Natural killer cell (primary cell): ENCODE measurements at regions not wholly inside any gene's neighbourhood (a gene's known extent, or its start where the extent isn't known, plus 50 kb on each side); places are given as distances from the start of the nearest gene placed in this dataset.

Experiments used
- ATAC-seq, 3 donors: fragments of 150-1000 bp in 2 of 3; fragments of 200-7000 bp in 1 of 3; cut with Tn5 transposase; 1 replicate in 1 of 3; 2 replicates in 2 of 3; pipeline ENCODE4 v1.10.0; 2021; ENCODE audit warnings: mild to moderate bottlenecking in 2 of 3, moderate library complexity in 2 of 3
- DNase-seq, 2 donors: peaks; one replicate each; pipeline versions ENCODE4 v3.0.0 to v3.0.0-alpha.2; 2013 to 2021; ENCODE audit warnings: mixed read lengths in 1 of 2
- H3K27ac ChIP-seq: one replicate; pipeline ENCODE4 v1.5.1; 2013; ENCODE audit warnings: mild to moderate bottlenecking, low read length
- H3K27me3 ChIP-seq: one replicate; pipeline ENCODE4 v1.6.1; 2013; ENCODE audit warnings: low read length; ENCODE audit not compliant: control insufficient read depth, insufficient read depth
- H3K36me3 ChIP-seq: one replicate; pipeline ENCODE4 v1.6.1; 2013; ENCODE audit warnings: low read length; ENCODE audit not compliant: control insufficient read depth, insufficient read depth
- H3K4me1 ChIP-seq: one replicate; pipeline ENCODE4 v1.6.1; 2013; ENCODE audit warnings: low read length; ENCODE audit not compliant: control insufficient read depth, insufficient read depth
- H3K4me3 ChIP-seq: one replicate; pipeline ENCODE4 v1.5.1; 2013; ENCODE audit warnings: low read length
- H3K9me3 ChIP-seq: one replicate; pipeline ENCODE4 v1.6.1; 2013; ENCODE audit warnings: low read length; ENCODE audit not compliant: control insufficient read depth, insufficient read depth
- H3K27ac Mint-ChIP-seq, 2 donors: one replicate each; pipeline ENCODE4 v1.8.0; 2022; ENCODE audit warnings: mild to moderate bottlenecking in 2 of 2, mixed read lengths in 2 of 2, moderate library complexity in 1 of 2
- H3K27me3 Mint-ChIP-seq, 2 donors: one replicate each; pipeline ENCODE4 v1.8.0; 2022; ENCODE audit warnings: low read depth in 2 of 2, mixed read lengths in 2 of 2
- H3K36me3 Mint-ChIP-seq: one replicate; pipeline ENCODE4 v1.8.0; 2022; ENCODE audit warnings: mixed read lengths
- H3K4me1 Mint-ChIP-seq, 2 donors: one replicate each; pipeline ENCODE4 v1.8.0; 2022; ENCODE audit warnings: mixed read lengths in 2 of 2
- H3K4me3 Mint-ChIP-seq: one replicate; pipeline ENCODE4 v1.8.0; 2022; ENCODE audit warnings: mild to moderate bottlenecking, moderate library complexity, mixed read lengths
- H3K9me3 Mint-ChIP-seq, 2 donors: one replicate each; pipeline ENCODE4 v1.8.0; 2022; ENCODE audit warnings: mixed read lengths in 2 of 2
- CTCF ChIP-seq: fragments of 200-600 bp; IDR thresholded peaks from one replicate; pipeline ENCODE4 v1.8.0; 2022; ENCODE audit warnings: antibody characterized with exemption
- WGBS: methylation state at CpG from one replicate; pipeline ENCODE4 v1.1.7; 2013; ENCODE audit warnings: missing lambda C conversion rate; ENCODE audit not compliant: insufficient coverage; 5-methylcytosine and 5-hydroxymethylcytosine counted together
- intact Hi-C: fragments of 100-400 bp; cut with micrococcal nuclease; formaldehyde crosslinking; loops from one replicate; pipeline ENCODE4 v1.14.2; 2022

GRCh38 chr11:122062763-122063162 lies 53.3 kb downstream of the BLID start:
- Mint-ChIP-seq H3K9me3 (peaks cover 2 to 8% of the 10 kb centered on the region in 2 donors), H3K27me3 (peaks cover 17 to 42% of the 10 kb centered on the region in 2 donors), H3K4me3 (no peak overlapping the region), H3K27ac (no peak overlapping the region), H3K36me3 (peaks cover 19% of the 10 kb centered on the region), H3K4me1 (no peaks in the 10 kb centered on the region)
- Histone ChIP-seq H3K27ac (no peak overlapping the region), H3K36me3 (no peaks in the 10 kb centered on the region), H3K27me3 (no peaks in the 10 kb centered on the region), H3K4me3 (no peak overlapping the region), H3K4me1 (no peaks in the 10 kb centered on the region), H3K9me3 (no peaks in the 10 kb centered on the region)
- no peak for TF ChIP-seq CTCF
- WGBS: 66% methylated on average over 4 of the region's 4 CpGs
- DNase-seq: no peak
- no peak for ATAC-seq
- intact Hi-C loops: no loop called here

- ATAC-seq: no peak
- Histone ChIP-seq H3K4me1 (no peaks in the 10 kb centered on the region), H3K36me3 (no peaks in the 10 kb centered on the region), H3K27ac (no peak overlapping the region), H3K27me3 (no peaks in the 10 kb centered on the region), H3K4me3 (no peak overlapping the region), H3K9me3 (no peaks in the 10 kb centered on the region)
- H3K27me3 Mint-ChIP-seq: peaks cover 9 to 26% of the 10 kb centered on the region in 2 donors
- peaks cover 19% of the 10 kb centered on the region for H3K36me3 Mint-ChIP-seq
- no peak overlapping the region for H3K4me3 Mint-ChIP-seq
- no peak for DNase-seq
- peaks cover 2 to 8% of the 10 kb centered on the region in 2 donors for H3K9me3 Mint-ChIP-seq
- no peak for TF ChIP-seq CTCF
- intact Hi-C loops: no loop called here
- no peak overlapping the region for H3K27ac Mint-ChIP-seq
- H3K4me1 Mint-ChIP-seq: no peaks in the 10 kb centered on the region
Measured at GRCh38 chr11:122059565-122059964, 56.5 kb downstream of the BLID start.

DNA sequence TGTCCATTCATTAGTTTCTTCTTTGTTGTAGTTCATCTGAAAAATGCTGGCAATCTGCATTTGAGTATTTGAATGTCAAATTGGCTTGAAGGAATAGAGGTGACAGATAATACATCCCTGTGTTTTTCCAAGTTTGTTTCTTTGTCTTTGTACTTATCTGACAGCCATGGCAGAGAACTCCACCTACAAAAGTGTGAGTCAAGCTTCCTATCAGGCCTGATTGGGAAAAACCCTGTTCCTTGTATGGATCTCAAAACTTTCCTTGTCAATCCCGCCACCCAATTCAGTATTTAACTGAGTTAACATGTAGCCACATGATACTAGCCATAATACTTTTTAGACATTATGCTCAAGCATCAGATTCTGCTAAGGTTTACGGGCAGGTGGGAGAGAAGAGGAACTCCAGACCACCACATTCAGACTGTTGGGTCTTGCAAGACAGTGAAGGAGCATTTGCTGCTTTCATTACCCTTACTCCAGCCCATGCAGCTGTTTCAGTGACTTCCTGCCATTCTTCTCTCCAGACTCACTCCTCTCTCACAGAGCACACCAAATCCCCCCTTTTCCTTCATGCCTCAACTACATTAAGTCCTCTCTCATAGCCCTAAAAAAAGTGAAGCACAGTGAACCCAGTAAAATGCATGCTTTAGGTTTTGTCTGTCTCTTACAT lies 65.9 kb downstream of the BLID start:
- 74% methylated on average over 2 of the region's 2 CpGs for WGBS
- peaks cover 0 to 3% of the 10 kb centered on the region in 2 donors for H3K9me3 Mint-ChIP-seq
- H3K36me3 ChIP-seq: no peaks in the 10 kb centered on the region

More for the DNA sequence above, 65.9 kb downstream of the BLID start:
- no peaks in the 10 kb centered on the region for H3K4me1 Mint-ChIP-seq
- intact Hi-C loops: no loop called here
- no peak for TF ChIP-seq CTCF
- no peaks in the 10 kb centered on the region for H3K36me3 Mint-ChIP-seq
- H3K27me3 ChIP-seq: no peaks in the 10 kb centered on the region
- H3K4me3 Mint-ChIP-seq: no peak overlapping the region
- no peak overlapping the region for H3K27ac ChIP-seq
- no peaks in the 10 kb centered on the region for H3K9me3 ChIP-seq
- DNase-seq (no peak), ATAC-seq (peak in 1 of 3 donors; percentile 24)
- no peak overlapping the region for H3K27ac Mint-ChIP-seq
- H3K27me3 Mint-ChIP-seq: peaks cover 5 to 10% of the 10 kb centered on the region in 2 donors
- no peak overlapping the region for H3K4me3 ChIP-seq
- H3K4me1 ChIP-seq: no peaks in the 10 kb centered on the region
